ENCODE measurements at regions not wholly inside any gene's neighbourhood (a gene's known extent, or its start where the extent isn't known, plus 50 kb on each side); places are given as distances from the start of the nearest gene placed in this dataset.

DNA sequence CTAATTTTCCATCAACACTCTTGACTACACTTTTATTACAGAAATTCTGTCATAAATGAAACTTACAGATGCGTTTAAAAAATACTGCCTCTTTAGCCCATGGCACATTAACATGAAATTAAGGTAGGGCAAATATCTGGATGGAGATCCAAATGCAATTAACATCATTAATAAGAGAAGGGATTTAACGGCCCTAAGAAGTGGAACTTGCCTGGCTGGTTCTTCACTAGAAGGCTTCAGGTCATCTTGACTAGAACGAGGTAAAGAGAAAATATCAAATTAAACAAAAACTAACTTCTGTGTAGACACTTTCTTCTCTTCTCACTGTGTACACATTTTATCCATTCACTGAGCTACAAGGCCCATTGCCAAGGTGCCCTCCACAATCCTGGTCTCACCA lies 1093.4 kb downstream of the EFNB2 start:
- TF ChIP-seq, protein P1, sequence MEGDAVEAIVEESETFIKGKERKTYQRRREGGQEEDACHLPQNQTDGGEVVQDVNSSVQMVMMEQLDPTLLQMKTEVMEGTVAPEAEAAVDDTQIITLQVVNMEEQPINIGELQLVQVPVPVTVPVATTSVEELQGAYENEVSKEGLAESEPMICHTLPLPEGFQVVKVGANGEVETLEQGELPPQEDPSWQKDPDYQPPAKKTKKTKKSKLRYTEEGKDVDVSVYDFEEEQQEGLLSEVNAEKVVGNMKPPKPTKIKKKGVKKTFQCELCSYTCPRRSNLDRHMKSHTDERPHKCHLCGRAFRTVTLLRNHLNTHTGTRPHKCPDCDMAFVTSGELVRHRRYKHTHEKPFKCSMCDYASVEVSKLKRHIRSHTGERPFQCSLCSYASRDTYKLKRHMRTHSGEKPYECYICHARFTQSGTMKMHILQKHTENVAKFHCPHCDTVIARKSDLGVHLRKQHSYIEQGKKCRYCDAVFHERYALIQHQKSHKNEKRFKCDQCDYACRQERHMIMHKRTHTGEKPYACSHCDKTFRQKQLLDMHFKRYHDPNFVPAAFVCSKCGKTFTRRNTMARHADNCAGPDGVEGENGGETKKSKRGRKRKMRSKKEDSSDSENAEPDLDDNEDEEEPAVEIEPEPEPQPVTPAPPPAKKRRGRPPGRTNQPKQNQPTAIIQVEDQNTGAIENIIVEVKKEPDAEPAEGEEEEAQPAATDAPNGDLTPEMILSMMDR (IDR thresholded peaks at IDR 0.05; ENCODE audit: control insufficient read depth, extremely low read depth, insufficient read depth), result no peak
- DNase-seq (ENCODE audit: low read depth), result no peak
- no peak overlapping the region for H3K4me3 ChIP-seq (ENCODE audit: low read depth, low read length)

DNA sequence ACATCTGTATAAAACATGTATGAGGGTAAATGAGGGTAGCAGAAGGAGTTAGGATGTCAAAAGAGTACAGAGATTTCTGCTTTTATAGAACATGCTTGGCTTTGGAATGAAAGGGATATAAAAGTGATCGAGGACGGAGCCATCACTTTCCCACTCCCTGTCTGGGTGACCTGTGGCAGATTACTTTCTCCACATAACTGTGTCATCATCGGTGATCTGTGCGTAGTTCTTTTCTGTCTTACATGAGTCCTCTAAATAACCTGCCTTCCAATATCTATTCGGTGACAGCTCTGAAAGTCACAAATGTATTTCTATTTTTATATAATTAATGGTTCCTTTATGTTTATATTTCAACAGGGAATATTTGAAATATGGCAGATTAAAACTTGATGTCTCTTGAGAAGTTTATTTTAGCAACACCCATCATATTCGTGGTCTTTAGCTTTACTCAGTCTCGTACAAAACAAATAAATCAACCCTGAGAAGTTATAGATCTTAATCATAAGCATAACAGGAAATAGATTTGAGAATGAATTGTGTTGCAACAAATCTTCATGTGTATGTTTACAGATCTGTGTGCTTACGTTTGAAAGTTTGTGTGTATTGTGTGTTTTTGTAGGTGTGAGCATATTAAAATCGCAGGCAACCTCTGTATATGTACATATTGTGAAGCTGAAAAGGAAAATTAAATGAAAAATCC lies 1094.3 kb downstream of the EFNB2 start:
- H3K4me3 ChIP-seq (ENCODE audit: low read depth, low read length), result no peak overlapping the region
- DNase-seq (ENCODE audit: low read depth), result no peak
- TF ChIP-seq, protein P1 (IDR thresholded peaks at IDR 0.05; ENCODE audit: control insufficient read depth, extremely low read depth, insufficient read depth), result no peak

DNA sequence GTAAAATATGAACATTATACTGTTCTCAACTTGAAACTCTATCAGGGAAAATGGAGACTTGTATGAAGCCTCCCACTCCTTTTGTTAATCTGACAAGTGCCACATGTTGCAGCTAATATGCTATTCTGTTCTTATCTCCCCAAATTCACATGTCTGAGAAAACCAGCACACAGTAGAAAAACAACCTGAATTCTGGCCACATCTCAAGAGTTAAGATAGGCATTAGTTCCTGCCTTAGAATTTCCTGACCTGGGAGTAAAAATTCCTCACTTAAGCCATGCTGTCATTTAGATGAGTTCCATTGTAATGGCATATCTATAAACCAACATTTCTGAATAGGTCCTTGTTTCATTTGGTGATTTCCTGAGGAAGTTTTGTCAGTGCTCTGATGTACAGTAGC lies 1098.5 kb downstream of the EFNB2 start:
- TF ChIP-seq, protein P1 (IDR thresholded peaks at IDR 0.05; ENCODE audit: control insufficient read depth, extremely low read depth, insufficient read depth), result no peak
- no peak for DNase-seq (ENCODE audit: low read depth)
- H3K4me3 ChIP-seq (ENCODE audit: low read depth, low read length), result no peak overlapping the region

DNA sequence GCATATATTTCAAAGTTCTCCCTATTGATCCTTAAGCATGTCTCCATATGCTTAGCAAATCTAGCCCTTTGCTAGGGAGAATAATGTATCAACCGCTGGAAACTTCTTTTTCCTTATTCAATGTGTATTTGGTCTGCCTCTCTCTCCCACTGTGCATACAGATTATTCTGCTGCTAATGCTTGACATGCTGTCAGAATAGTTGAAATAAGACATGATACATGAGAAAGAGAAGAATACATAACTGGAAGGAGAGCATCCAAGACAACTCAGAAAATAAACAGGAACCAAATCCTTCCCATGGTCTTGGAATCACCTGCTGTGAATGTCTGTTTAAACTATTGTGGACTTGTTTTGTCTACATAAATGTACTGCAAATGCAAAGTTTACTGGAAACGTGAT lies 1103.0 kb downstream of the EFNB2 start:
- TF ChIP-seq, protein P1 (IDR thresholded peaks at IDR 0.05; ENCODE audit: control insufficient read depth, extremely low read depth, insufficient read depth), result no peak
- DNase-seq (ENCODE audit: low read depth), result no peak
- no peak overlapping the region for H3K4me3 ChIP-seq (ENCODE audit: low read depth, low read length)

DNA sequence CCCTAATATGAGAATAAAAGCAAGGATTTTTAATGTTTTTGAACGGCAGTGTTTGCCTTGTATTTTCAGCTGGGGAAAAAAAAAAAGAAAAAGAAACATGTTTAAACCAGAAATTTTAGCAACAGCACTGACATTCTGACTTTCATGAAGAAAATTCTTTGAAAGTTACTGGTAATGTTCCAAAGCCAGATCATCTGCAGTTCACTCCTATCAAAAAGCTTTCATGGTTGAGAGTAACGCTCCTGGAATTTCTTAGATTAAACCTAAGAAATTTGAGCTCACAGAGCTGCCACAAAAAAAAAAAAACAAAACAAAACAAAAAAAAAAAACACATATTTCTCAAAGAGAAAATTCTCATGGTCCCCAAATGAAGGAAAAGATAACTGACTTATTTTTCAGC lies 1106.7 kb downstream of the EFNB2 start:
- DNase-seq (ENCODE audit: low read depth), result no peak
- H3K4me3 ChIP-seq (ENCODE audit: low read depth, low read length), result no peak overlapping the region
- TF ChIP-seq, protein P1 (IDR thresholded peaks at IDR 0.05; ENCODE audit: control insufficient read depth, extremely low read depth, insufficient read depth), result no peak

DNA sequence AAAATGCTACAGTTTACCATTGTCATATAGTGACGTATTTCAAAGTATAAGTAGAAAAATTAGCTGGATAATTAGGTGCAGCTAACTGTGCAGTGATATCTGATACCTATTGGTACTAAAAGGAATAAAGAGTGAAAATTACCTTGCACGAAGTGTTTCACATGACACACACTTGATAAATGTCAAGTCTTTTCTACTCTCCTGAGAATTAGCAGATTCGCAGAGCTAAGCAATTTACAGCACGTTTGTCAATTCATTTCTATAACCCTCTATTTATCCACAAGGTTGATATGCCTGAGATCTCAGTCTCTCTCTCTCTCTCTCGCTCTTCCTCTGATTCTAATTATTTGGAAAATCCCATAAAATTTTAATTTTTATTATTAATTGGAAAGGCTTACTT lies 1109.0 kb downstream of the EFNB2 start:
- H3K4me3 ChIP-seq (ENCODE audit: low read depth, low read length), result no peak overlapping the region
- no peak for DNase-seq (ENCODE audit: low read depth)
- TF ChIP-seq, protein P1 (IDR thresholded peaks at IDR 0.05; ENCODE audit: control insufficient read depth, extremely low read depth, insufficient read depth), result no peak

DNA sequence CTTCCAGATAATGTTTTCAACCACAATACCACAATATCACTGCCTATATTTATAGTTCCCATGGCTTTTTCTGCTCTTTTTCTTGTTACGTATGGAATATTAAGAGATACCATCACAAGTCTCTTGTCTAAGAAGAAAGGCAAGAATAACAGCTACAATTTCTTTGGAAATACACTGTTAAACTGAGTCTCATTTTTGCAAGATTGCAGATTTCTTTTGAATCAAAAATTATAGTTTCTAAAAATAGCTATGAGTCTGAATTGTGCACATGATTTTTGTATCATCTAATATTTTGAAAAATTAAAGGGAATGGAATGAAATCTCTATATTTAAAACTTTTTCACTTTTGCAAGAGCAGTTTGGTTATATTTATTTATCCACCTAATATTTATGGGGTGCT lies 1120.8 kb downstream of the EFNB2 start:
- DNase-seq (ENCODE audit: low read depth), result no peak
- H3K4me3 ChIP-seq (ENCODE audit: low read depth, low read length), result no peak overlapping the region
- TF ChIP-seq, protein P1 (IDR thresholded peaks at IDR 0.05; ENCODE audit: control insufficient read depth, extremely low read depth, insufficient read depth), result no peak

Data from LNCaP clone FGC (cell line).